ENCODE measurements at regions not wholly inside any gene's neighbourhood (a gene's known extent, or its start where the extent isn't known, plus 50 kb on each side); places are given as distances from the start of the nearest gene placed in this dataset.

- H3K27ac ChIP-seq (ENCODE audit: low read length): no peak overlapping the region
- Mint-ChIP-seq H3K36me3 (no peaks in the 10 kb centered on the region), H3K27me3 (ENCODE audit: low read depth in 2 of 2) (peaks cover 5 to 8% of the 10 kb centered on the region in 2 donors), H3K9me3 (peaks cover 2 to 4% of the 10 kb centered on the region in 2 donors), H3K27ac (no peak overlapping the region), H3K4me3 (no peak overlapping the region), H3K4me1 (no peaks in the 10 kb centered on the region)
- ATAC-seq: no peak
- no peaks in the 10 kb centered on the region for H3K27me3 ChIP-seq (ENCODE audit: control insufficient read depth, insufficient read depth, low read length)
- no CpG with 5 or more reads among the region's 1 CpG for WGBS (ENCODE audit: insufficient coverage)
- H3K4me3 ChIP-seq (ENCODE audit: low read length): no peak overlapping the region
- H3K36me3 ChIP-seq (ENCODE audit: control insufficient read depth, insufficient read depth, low read length): no peaks in the 10 kb centered on the region
- H3K4me1 ChIP-seq (ENCODE audit: control insufficient read depth, insufficient read depth, low read length): no peaks in the 10 kb centered on the region
- TF ChIP-seq CTCF (IDR thresholded peaks at IDR 0.05): no peak
- H3K9me3 ChIP-seq (ENCODE audit: control insufficient read depth, insufficient read depth, low read length): no peaks in the 10 kb centered on the region
- intact Hi-C loops (cut with micrococcal nuclease): no loop called here
- no peak for DNase-seq
These were observed 139.9 kb downstream of the CPEB2 start for GRCh38 chr4:15142201-15142600.

- WGBS (ENCODE audit: insufficient coverage): 81% methylated on average over 2 of the region's 2 CpGs
- H3K4me1 Mint-ChIP-seq: no peaks in the 10 kb centered on the region
- Histone ChIP-seq H3K4me1 (ENCODE audit: control insufficient read depth, insufficient read depth, low read length) (no peaks in the 10 kb centered on the region), H3K27me3 (ENCODE audit: control insufficient read depth, insufficient read depth, low read length) (no peaks in the 10 kb centered on the region), H3K36me3 (ENCODE audit: control insufficient read depth, insufficient read depth, low read length) (no peaks in the 10 kb centered on the region), H3K9me3 (ENCODE audit: control insufficient read depth, insufficient read depth, low read length) (no peaks in the 10 kb centered on the region), H3K4me3 (ENCODE audit: low read length) (no peak overlapping the region), H3K27ac (ENCODE audit: low read length) (no peak overlapping the region)
- ATAC-seq (no peak), DNase-seq (no peak)
- H3K4me3 Mint-ChIP-seq: no peak overlapping the region
- intact Hi-C loops (cut with micrococcal nuclease): no loop called here
- no peak overlapping the region for H3K27ac Mint-ChIP-seq
- H3K27me3 Mint-ChIP-seq (ENCODE audit: low read depth in 2 of 2): peaks cover 6 to 8% of the 10 kb centered on the region in 2 donors
- TF ChIP-seq CTCF (IDR thresholded peaks at IDR 0.05): no peak
- no peaks in the 10 kb centered on the region for H3K9me3 Mint-ChIP-seq
- no peaks in the 10 kb centered on the region for H3K36me3 Mint-ChIP-seq
These were observed 141.3 kb downstream of the CPEB2 start for GRCh38 chr4:15143551-15143950.

GRCh38 chr4:15144249-15144966 lies 142.1 kb downstream of the CPEB2 start:
- Mint-ChIP-seq H3K36me3 (no peaks in the 10 kb centered on the region), H3K27ac (no peak overlapping the region), H3K4me3 (no peak overlapping the region), H3K27me3 (ENCODE audit: low read depth in 2 of 2) (peaks cover 6 to 8% of the 10 kb centered on the region in 2 donors), H3K4me1 (no peaks in the 10 kb centered on the region), H3K9me3 (no peaks in the 10 kb centered on the region)
- no peaks in the 10 kb centered on the region for H3K27me3 ChIP-seq (ENCODE audit: control insufficient read depth, insufficient read depth, low read length)
- ATAC-seq (no peak), DNase-seq (no peak)
- H3K27ac ChIP-seq (ENCODE audit: low read length): no peak overlapping the region
- H3K9me3 ChIP-seq (ENCODE audit: control insufficient read depth, insufficient read depth, low read length): no peaks in the 10 kb centered on the region
- no peaks in the 10 kb centered on the region for H3K4me1 ChIP-seq (ENCODE audit: control insufficient read depth, insufficient read depth, low read length)
- WGBS (ENCODE audit: insufficient coverage): 78% methylated on average over 8 of the region's 9 CpGs
- no peaks in the 10 kb centered on the region for H3K36me3 ChIP-seq (ENCODE audit: control insufficient read depth, insufficient read depth, low read length)
- no peak for TF ChIP-seq CTCF (IDR thresholded peaks at IDR 0.05)
- intact Hi-C loops (cut with micrococcal nuclease): no loop called here
- no peak overlapping the region for H3K4me3 ChIP-seq (ENCODE audit: low read length)

- no peaks in the 10 kb centered on the region for H3K9me3 ChIP-seq (ENCODE audit: control insufficient read depth, insufficient read depth, low read length)
- Mint-ChIP-seq H3K4me3 (no peak overlapping the region), H3K27ac (no peak overlapping the region), H3K9me3 (no peaks in the 10 kb centered on the region), H3K4me1 (no peaks in the 10 kb centered on the region), H3K36me3 (no peaks in the 10 kb centered on the region), H3K27me3 (ENCODE audit: low read depth in 2 of 2) (peaks cover 6 to 8% of the 10 kb centered on the region in 2 donors)
- H3K4me1 ChIP-seq (ENCODE audit: control insufficient read depth, insufficient read depth, low read length): no peaks in the 10 kb centered on the region
- TF ChIP-seq CTCF (IDR thresholded peaks at IDR 0.05): no peak
- DNase-seq (no peak), ATAC-seq (no peak)
- H3K4me3 ChIP-seq (ENCODE audit: low read length): no peak overlapping the region
- no peaks in the 10 kb centered on the region for H3K27me3 ChIP-seq (ENCODE audit: control insufficient read depth, insufficient read depth, low read length)
- intact Hi-C loops (cut with micrococcal nuclease): no loop called here
- H3K36me3 ChIP-seq (ENCODE audit: control insufficient read depth, insufficient read depth, low read length): no peaks in the 10 kb centered on the region
- 95% methylated on average over 4 of the region's 7 CpGs for WGBS (ENCODE audit: insufficient coverage)
- no peak overlapping the region for H3K27ac ChIP-seq (ENCODE audit: low read length)
These were observed 142.7 kb downstream of the CPEB2 start for GRCh38 chr4:15144967-15145295.

Measured in natural killer cell (primary cell).